GM10248 (cell line): ENCODE measurements at regions not wholly inside any gene's neighbourhood (a gene's known extent, or its start where the extent isn't known, plus 50 kb on each side); places are given as distances from the start of the nearest gene placed in this dataset.

Source experiments
- CTCF ChIA-PET: fragments of 300-600 bp; sonication (Branson Sonifier 250); formaldehyde crosslinking; extraction: SDS; loops from one replicate; lab custom pipeline; 2021; ENCODE audit warnings: antibody characterized with exemption; lab: Yijun Ruan, JAX
- POLR2A ChIA-PET: fragments of 350-650 bp; sonication (Branson Sonifier 250); formaldehyde crosslinking; extraction: SDS; loops from one replicate; lab custom pipeline; 2020; ENCODE audit warnings: antibody characterized with exemption; lab: Yijun Ruan, JAX
- DNase-seq: peaks from one replicate; pipeline ENCODE4 v3.0.0; 2012; ENCODE audit errors: extremely low spot score
- CTCF ChIP-seq: IDR thresholded peaks from 2 replicates; pipeline ENCODE4 v1.5.1; 2012; ENCODE audit warnings: mild to moderate bottlenecking, low read depth; ENCODE audit errors: extremely low read depth, missing control alignments, control extremely low read depth

- CTCF ChIA-PET, result interaction anchor here (1.7 kb wide), 1 partner anchor 9 kb away, joined by 5 read pairs; no protein-coding TSS in a partner anchor
- no peak for DNase-seq
- no peak for TF ChIP-seq CTCF
- POLR2A ChIA-PET, result no interaction called here
These were observed 1606.8 kb upstream of the PIK3C3 start for GRCh38 chr18:40348196-40348595.

- CTCF ChIA-PET, result interaction anchor here (1.7 kb wide), 1 partner anchor 10 kb away, joined by 5 read pairs; no protein-coding TSS in a partner anchor
- POLR2A ChIA-PET, result no interaction called here
- TF ChIP-seq CTCF, result no peak
- no peak for DNase-seq
These were observed 1607.8 kb upstream of the PIK3C3 start for GRCh38 chr18:40347261-40347660.

GRCh38 chr18:40346146-40346545 lies 1608.9 kb upstream of the PIK3C3 start:
- no peak for DNase-seq
- CTCF ChIA-PET, result no interaction called here
- POLR2A ChIA-PET, result no interaction called here
- TF ChIP-seq CTCF, result no peak

GRCh38 chr18:40341701-40342100 lies 1613.3 kb upstream of the PIK3C3 start:
- no peak for DNase-seq
- CTCF ChIA-PET, result no interaction called here
- no peak for TF ChIP-seq CTCF
- POLR2A ChIA-PET, result no interaction called here

- no peak for DNase-seq
- ChIA-PET CTCF (no interaction called here), POLR2A (no interaction called here)
- no peak for TF ChIP-seq CTCF
These were observed 1616.8 kb upstream of the PIK3C3 start for GRCh38 chr18:40338284-40338683.

GRCh38 chr18:40326985-40327384 lies 1628.0 kb upstream of the PIK3C3 start:
- no peak for DNase-seq
- POLR2A ChIA-PET, result no interaction called here

More at GRCh38 chr18:40326985-40327384, 1628.0 kb upstream of the PIK3C3 start:
- no peak for TF ChIP-seq CTCF
- CTCF ChIA-PET, result no interaction called here
